ENCODE measurements at regions not wholly inside any gene's neighbourhood (a gene's known extent, or its start where the extent isn't known, plus 50 kb on each side); places are given as distances from the start of the nearest gene placed in this dataset.

GRCh38 chr13:72218966-72219365, 352.0 kb upstream of the DACH1 start:
- Histone ChIP-seq H4K20me1 (ENCODE audit: insufficient read depth) (no peaks in the 10 kb centered on the region), H3F3A (replicated peaks; ENCODE audit: insufficient read depth) (no peaks in the 10 kb centered on the region), H3K36me3 (replicated peaks in 1 of 2; ENCODE audit: control insufficient read depth in 1 of 2, insufficient read depth in 2 of 2, low read length in 1 of 2) (no peaks in the 10 kb centered on the region), H3K27me3 (ENCODE audit: insufficient read depth) (no peaks in the 10 kb centered on the region), H2AFZ (ENCODE audit: low read depth) (no peak overlapping the region), H3K4me1 (ENCODE audit: control insufficient read depth in 1 of 2, insufficient read depth in 2 of 2, low read depth in 1 of 2, low read length in 1 of 2) (no peaks in the 10 kb centered on the region; a peak in 2 of 4 replicates), H3K9me2 (no peaks in the 10 kb centered on the region), H3K4me3 (ENCODE audit: low read depth in 2 of 2, low read length in 1 of 2) (no peak overlapping the region), H3K9me3 (no peaks in the 10 kb centered on the region), H3K27ac (ENCODE audit: low read depth in 2 of 2, low read length in 1 of 2) (no peak overlapping the region), H3K79me2 (ENCODE audit: insufficient read depth) (no peaks in the 10 kb centered on the region), H3K9ac (no peak overlapping the region), H3K4me2 (no peak overlapping the region)
- whole genome bisulfite sequencing (ENCODE audit: low lambda C conversion rate): 48% methylated on average over 2 of the region's 2 CpGs
- DNase-seq: no peak
- POLR2A ChIA-PET: no interaction called here
- CTCF ChIA-PET: no interaction called here
- TF ChIP-seq MEF2A (IDR thresholded peaks at IDR 0.05; ENCODE audit: borderline replicate concordance, low read depth) (no peak), YY1 (IDR thresholded peaks at IDR 0.05; ENCODE audit: low read depth) (no peak), FOSL2 (IDR thresholded peaks at IDR 0.05; ENCODE audit: borderline replicate concordance, low read depth) (no peak), CTCF (IDR thresholded peaks at IDR 0.05) (no peak), USF1 (IDR thresholded peaks at IDR 0.05; ENCODE audit: borderline replicate concordance, low read depth) (no peak)

- 37% methylated on average over 2 of the region's 2 CpGs for WGBS (ENCODE audit: low lambda C conversion rate)
- POLR2A ChIA-PET: no interaction called here
- no peaks in the 10 kb centered on the region for H3F3A ChIP-seq (replicated peaks; ENCODE audit: insufficient read depth)
- no peak overlapping the region for H3K4me3 ChIP-seq (ENCODE audit: low read depth in 2 of 2, low read length in 1 of 2)
- H3K9me3 ChIP-seq: no peaks in the 10 kb centered on the region
- no peaks in the 10 kb centered on the region for H3K79me2 ChIP-seq (ENCODE audit: insufficient read depth)
- H3K27me3 ChIP-seq (ENCODE audit: insufficient read depth): no peaks in the 10 kb centered on the region
- peak overlapping the region in 1 of 2 experiments; percentile 83; a peak in 2 of 4 replicates for H3K27ac ChIP-seq (ENCODE audit: low read depth in 2 of 2, low read length in 1 of 2)
- DNase-seq: peak; percentile 7
- no peaks in the 10 kb centered on the region for H4K20me1 ChIP-seq (ENCODE audit: insufficient read depth)
- no peaks in the 10 kb centered on the region for H3K36me3 ChIP-seq (replicated peaks in 1 of 2; ENCODE audit: control insufficient read depth in 1 of 2, insufficient read depth in 2 of 2, low read length in 1 of 2)
- no peaks in the 10 kb centered on the region; a peak in 2 of 4 replicates for H3K4me1 ChIP-seq (ENCODE audit: control insufficient read depth in 1 of 2, insufficient read depth in 2 of 2, low read depth in 1 of 2, low read length in 1 of 2)
- no peak overlapping the region for H3K4me2 ChIP-seq
- no peaks in the 10 kb centered on the region for H3K9me2 ChIP-seq
- H3K9ac ChIP-seq: no peak overlapping the region
- H2AFZ ChIP-seq (ENCODE audit: low read depth): no peak overlapping the region
- CTCF ChIA-PET: no interaction called here
- TF ChIP-seq FOSL2 (IDR thresholded peaks at IDR 0.05; ENCODE audit: borderline replicate concordance, low read depth) (no peak), TCF12 (IDR thresholded peaks at IDR 0.05) (peak; percentile 66), CTCF (IDR thresholded peaks at IDR 0.05) (no peak), RFX5 (IDR thresholded peaks at IDR 0.05; ENCODE audit: low read length) (no peak), USF1 (IDR thresholded peaks at IDR 0.05; ENCODE audit: borderline replicate concordance, low read depth) (no peak), TAF1 (IDR thresholded peaks at IDR 0.05; ENCODE audit: borderline replicate concordance, low read depth, low read length) (no peak), JUND (IDR thresholded peaks at IDR 0.05) (no peak), FOXJ3 (CRISPR knock-in tag; IDR thresholded peaks at IDR 0.05) (peak; percentile 74; the same call in 1 of the 2 replicates), SIN3A (IDR thresholded peaks at IDR 0.05; ENCODE audit: borderline replicate concordance, low read depth, low read length) (no peak), EZH2phosphoT487 (IDR thresholded peaks at IDR 0.05; ENCODE audit: borderline replicate concordance, low read depth) (no peak), ELF1 (IDR thresholded peaks at IDR 0.05) (no peak), TEAD4 (IDR thresholded peaks at IDR 0.05; ENCODE audit: borderline replicate concordance, insufficient read depth) (no peak), FOXM1 (IDR thresholded peaks at IDR 0.05; ENCODE audit: low read depth) (no peak), MEF2A (IDR thresholded peaks at IDR 0.05; ENCODE audit: borderline replicate concordance, low read depth) (no peak), POLR2AphosphoS5 (IDR thresholded peaks at IDR 0.05; ENCODE audit: low read depth, low read length) (0 out of 2 replicates have a peak, but pooled peaks have one; percentile 26), RCOR1 (IDR thresholded peaks at IDR 0.05; ENCODE audit: low read length) (no peak; the same call in 1 of the 2 replicates), SMC3 (IDR thresholded peaks at IDR 0.05; ENCODE audit: low read depth, low read length) (no peak), IRF3 (IDR thresholded peaks at IDR 0.05; ENCODE audit: low read depth, low read length) (no peak), RAD21 (IDR thresholded peaks at IDR 0.05; ENCODE audit: low read length) (no peak; the same call in 1 of the 2 replicates), EP300 (IDR thresholded peaks at IDR 0.05; ENCODE audit: borderline replicate concordance in 1 of 2, low read depth in 1 of 2, low read length in 1 of 2) (peak in 1 of 2 experiments; percentile 98; a peak in 2 of 4 replicates)
These were observed 350.1 kb upstream of the DACH1 start for GRCh38 chr13:72217142-72217541.

Data from SK-N-SH (cell line).